H1 (cell line): ENCODE measurements at regions not wholly inside any gene's neighbourhood (a gene's known extent, or its start where the extent isn't known, plus 50 kb on each side); places are given as distances from the start of the nearest gene placed in this dataset.

Experiments used
- CTCF ChIA-PET: fragments of 300-600 bp; sonication (Branson Sonifier 250); formaldehyde crosslinking; loops from one replicate; lab custom pipeline; 2021; ENCODE audit not compliant: partially characterized antibody; lab: Charles Lee
- POLR2A ChIA-PET: fragments of 300-600 bp; sonication (Branson Sonifier 250); formaldehyde crosslinking; loops from one replicate; lab custom pipeline; 2021; ENCODE audit warnings: inconsistent platforms; ENCODE audit not compliant: partially characterized antibody; lab: Charles Lee
- DNase-seq, 2 experiments: peaks; one replicate each; pipeline versions ENCODE4 v3.0.0 to v3.0.0-alpha.2; 2010 to 2022; ENCODE audit warnings: low spot score in 2 of 2, low read depth in 1 of 2, mixed read lengths in 1 of 2
- FAIRE-seq: peaks from 2 replicates; lab custom pipeline; 2011; peaks lifted over from hg19 to GRCh38; lab: Jason Lieb, UNC
- H2AFZ ChIP-seq: 2 replicates; pipeline ENCODE4 v1.8.1; 2012; ENCODE audit warnings: low read length, inconsistent platforms
- H2AK5ac ChIP-seq: 2 replicates; pipeline ENCODE4 v1.6.1; 2013; ENCODE audit warnings: low read depth, low read length
- H2BK120ac ChIP-seq: replicated peaks from 2 replicates; pipeline ENCODE3; 2013; ENCODE audit warnings: low read depth, low read length, inconsistent platforms
- H2BK12ac ChIP-seq: 2 replicates; pipeline ENCODE4 v1.6.1; 2013; ENCODE audit warnings: low read depth, low read length
- H2BK15ac ChIP-seq: 2 replicates; pipeline ENCODE4 v1.6.1; 2013; ENCODE audit warnings: low read length
- H2BK20ac ChIP-seq: 2 replicates; pipeline ENCODE4 v1.6.1; 2013; ENCODE audit warnings: low read length
- H2BK5ac ChIP-seq: 2 replicates; pipeline ENCODE4 v1.6.1; 2013; ENCODE audit warnings: low read depth, low read length
- H3K14ac ChIP-seq: 2 replicates; pipeline ENCODE4 v1.6.1; 2013; ENCODE audit warnings: inconsistent platforms; ENCODE audit not compliant: insufficient read length
- H3K18ac ChIP-seq: 2 replicates; pipeline ENCODE4 v1.6.1; 2013; ENCODE audit warnings: low read length; ENCODE audit errors: extremely low read depth
- H3K23ac ChIP-seq: 2 replicates; pipeline ENCODE4 v1.6.1; 2013; ENCODE audit warnings: inconsistent platforms; ENCODE audit not compliant: insufficient read length
- H3K23me2 ChIP-seq: 2 replicates; pipeline ENCODE4 v1.6.1; 2013; ENCODE audit warnings: low read depth, low read length
- H3K27ac ChIP-seq: 2 replicates; pipeline ENCODE4 v1.6.1; 2011; ENCODE audit warnings: low read depth, low read length, inconsistent platforms
- H3K27me3 ChIP-seq, 4 experiments: replicated peaks in 1 of 4; 1 replicate in 1 of 4; 2 replicates in 3 of 4; pipeline versions ENCODE4 v1.6.1 to v1.8.1; 2011 to 2013; ENCODE audit warnings: low read length in 3 of 4, mild to moderate bottlenecking in 3 of 4, inconsistent platforms in 2 of 4, mixed read lengths in 2 of 4, moderate library complexity in 1 of 4; ENCODE audit not compliant: control insufficient read depth in 3 of 4, insufficient read depth in 3 of 4; ENCODE audit errors: extremely low read depth in 1 of 4
- H3K36me3 ChIP-seq, 4 experiments: 2 replicates each; pipeline versions ENCODE4 v1.6.1 to v1.8.1; 2011 to 2013; ENCODE audit warnings: mild to moderate bottlenecking in 4 of 4, low read length in 3 of 4, moderate library complexity in 2 of 4, control low read depth in 1 of 4, inconsistent platforms in 1 of 4; ENCODE audit not compliant: insufficient read depth in 4 of 4, control insufficient read depth in 2 of 4
- H3K4ac ChIP-seq: replicated peaks from 2 replicates; pipeline ENCODE3; 2013; ENCODE audit warnings: low read length, low read depth, mixed read lengths, inconsistent platforms; ENCODE audit not compliant: insufficient read length
- H3K4me1 ChIP-seq, 4 experiments: replicated peaks in 1 of 4; 1 replicate in 1 of 4; 2 replicates in 3 of 4; pipeline versions ENCODE4 v1.6.1 to v1.8.1; 2011 to 2013; ENCODE audit warnings: low read length in 3 of 4, inconsistent platforms in 2 of 4, mixed read lengths in 1 of 4; ENCODE audit not compliant: insufficient read depth in 4 of 4, control insufficient read depth in 3 of 4
- H3K4me2 ChIP-seq, 2 experiments: 2 replicates each; pipeline versions ENCODE4 v1.6.1 to v1.8.1; 2011 to 2013; ENCODE audit warnings: low read depth in 2 of 2, low read length in 2 of 2, control low read depth in 1 of 2, inconsistent platforms in 1 of 2, mild to moderate bottlenecking in 1 of 2; ENCODE audit not compliant: insufficient read depth in 1 of 2
- H3K4me3 ChIP-seq, 4 experiments: fragments of 200-600, 300-600 bp in 1 of 4; sonication (generic), shearing (Covaris generic), sonication (Bioruptor Twin) in 1 of 4; 2 replicates each; pipeline versions ENCODE4 v1.5.1 to v1.8.1; 2011 to 2016; ENCODE audit warnings: low read length in 4 of 4, low read depth in 3 of 4, control low read depth in 2 of 4, inconsistent platforms in 2 of 4, mild to moderate bottlenecking in 2 of 4, mixed read lengths in 1 of 4, moderate library complexity in 1 of 4; ENCODE audit not compliant: insufficient read depth in 2 of 4; ENCODE audit errors: extremely low read depth in 1 of 4
- H3K56ac ChIP-seq: replicated peaks from 2 replicates; pipeline ENCODE3; 2013; ENCODE audit warnings: low read depth, mild to moderate bottlenecking, mixed read lengths, low read length, inconsistent platforms; ENCODE audit not compliant: insufficient read length
- H3K79me1 ChIP-seq: 2 replicates; pipeline ENCODE4 v1.6.1; 2013; ENCODE audit warnings: low read depth, low read length, control low read depth
- H3K79me2 ChIP-seq, 2 experiments: 2 replicates each; pipeline versions ENCODE4 v1.6.1 to v1.8.1; 2012 to 2013; ENCODE audit warnings: low read length in 2 of 2, mild to moderate bottlenecking in 2 of 2, inconsistent platforms in 1 of 2; ENCODE audit not compliant: insufficient read depth in 2 of 2, control insufficient read depth in 1 of 2
- H3K9ac ChIP-seq, 4 experiments: replicated peaks in 1 of 4; 1 replicate in 1 of 4; 2 replicates in 3 of 4; pipeline versions ENCODE4 v1.6.1 to v1.8.1; 2011 to 2013; ENCODE audit warnings: low read depth in 3 of 4, low read length in 3 of 4, control low read depth in 2 of 4, mild to moderate bottlenecking in 2 of 4, moderate library complexity in 2 of 4, inconsistent platforms in 1 of 4; ENCODE audit errors: extremely low read depth in 1 of 4
- H3K9me3 ChIP-seq, 2 experiments: 2 replicates each; pipeline versions ENCODE4 v1.6.1 to v1.8.1; 2012 to 2013; ENCODE audit warnings: mild to moderate bottlenecking in 2 of 2, moderate library complexity in 2 of 2, control low read depth in 1 of 2, inconsistent platforms in 1 of 2, low read depth in 1 of 2, low read length in 1 of 2, mixed read lengths in 1 of 2; ENCODE audit not compliant: insufficient read depth in 2 of 2
- H4K20me1 ChIP-seq, 2 experiments: replicated peaks in 1 of 2; 2 replicates each; pipeline versions ENCODE3 to v1.8.1; 2011 to 2013; ENCODE audit warnings: inconsistent platforms in 2 of 2, low read length in 2 of 2, mild to moderate bottlenecking in 1 of 2; ENCODE audit not compliant: insufficient read depth in 2 of 2, control insufficient read depth in 1 of 2
- H4K5ac ChIP-seq: 2 replicates; pipeline ENCODE4 v1.6.1; 2013; ENCODE audit warnings: low read length, low read depth, mixed read lengths, inconsistent platforms; ENCODE audit not compliant: insufficient read length
- H4K8ac ChIP-seq: 2 replicates; pipeline ENCODE4 v1.8.0; 2013; ENCODE audit warnings: mild to moderate bottlenecking, moderate library complexity, low read length, inconsistent platforms; ENCODE audit not compliant: insufficient read depth; ENCODE audit errors: extremely low read depth
- H4K91ac ChIP-seq: replicated peaks from 2 replicates; pipeline ENCODE3; 2013; ENCODE audit warnings: low read length, mixed read lengths, inconsistent platforms; ENCODE audit not compliant: insufficient read length
- ASH2L ChIP-seq: fragments of 200-600, 300-600 bp; sonication (generic); IDR thresholded peaks from one replicate; pipeline ENCODE4 v1.7.1; 2017; ENCODE audit warnings: low read length
- CBX5 ChIP-seq: fragments of 300-800, 300-1000 bp; sonication (generic); IDR thresholded peaks from 2 replicates; pipeline ENCODE4 v1.7.1; 2016; ENCODE audit warnings: antibody characterized with exemption, low read length, low read depth
- FOSL1 ChIP-seq: IDR thresholded peaks from 2 replicates; pipeline ENCODE4 v1.6.1; 2011; ENCODE audit warnings: mild to moderate bottlenecking, low read depth, low read length, moderate library complexity; ENCODE audit not compliant: insufficient read depth
- KDM4A ChIP-seq: IDR thresholded peaks from one replicate; pipeline ENCODE4 v1.7.1; 2012; ENCODE audit warnings: low read depth, mild to moderate bottlenecking, moderate library complexity, low read length, inconsistent platforms; ENCODE audit not compliant: severe bottlenecking
- POU5F1 ChIP-seq: IDR thresholded peaks from 2 replicates; pipeline ENCODE4 v1.6.1; 2011; ENCODE audit warnings: low read depth, mild to moderate bottlenecking, low read length, moderate library complexity
- SIN3A ChIP-seq, 2 experiments: IDR thresholded peaks in 1 of 2; conservative IDR thresholded peaks in 1 of 2; 2 replicates each; pipeline ENCODE4 v1.6.1; 2011 to 2012; ENCODE audit warnings: low read length in 2 of 2, improper control_type of control experiment in 1 of 2, low read depth in 1 of 2, mild to moderate bottlenecking in 1 of 2

- Histone ChIP-seq H3K4me3 (no peak overlapping the region), H4K8ac (no peak overlapping the region), H3K4me1 (0 out of 7 replicates have a peak, but pooled peaks cover 0 to 2% (median 0%) of the 10 kb centered on the region in 4 experiments), H3K18ac (no peak overlapping the region), H4K20me1 (no peaks in the 10 kb centered on the region), H3K23me2 (no peaks in the 10 kb centered on the region), H3K23ac (no peak overlapping the region), H2BK12ac (no peak overlapping the region), H3K4ac (no peak overlapping the region), H2AK5ac (no peak overlapping the region), H4K5ac (no peak overlapping the region), H4K91ac (no peak overlapping the region), H3K27ac (no peak overlapping the region), H3K9ac (no peak overlapping the region), H3K27me3 (no peaks in the 10 kb centered on the region), H2BK15ac (no peak overlapping the region), H3K79me1 (no peaks in the 10 kb centered on the region), H3K79me2 (no peaks in the 10 kb centered on the region), H3K14ac (no peak overlapping the region), H2BK120ac (no peak overlapping the region), H3K56ac (no peak overlapping the region), H2AFZ (no peak overlapping the region), H3K36me3 (no peaks in the 10 kb centered on the region), H3K9me3 (no peaks in the 10 kb centered on the region), H2BK20ac (no peak overlapping the region), H2BK5ac (no peak overlapping the region), H3K4me2 (no peak overlapping the region)
- TF ChIP-seq FOSL1 (no peak), CBX5 (no peak), POU5F1 (no peak), ASH2L (no peak), SIN3A (conservative IDR thresholded peaks at IDR 0.05 in 1 of 2, IDR thresholded peaks at IDR 0.05 in 1 of 2; ENCODE audit: low read depth in 1 of 2, low read length in 2 of 2) (no peak), KDM4A (no peak)
- no peak for FAIRE-seq
- POLR2A ChIA-PET, result no interaction called here
- CTCF ChIA-PET, result interaction anchor here (1.3 kb wide), 1 partner anchor 30 kb away, joined by 3 read pairs; no protein-coding TSS in a partner anchor
- DNase-seq, result no peak
Measured at GRCh38 chr12:58773986-58774385, 146.3 kb downstream of the LRIG3 start.
